Spleen (tissue), 11 donors: ENCODE measurements at regions not wholly inside any gene's neighbourhood (a gene's known extent, or its start where the extent isn't known, plus 50 kb on each side); places are given as distances from the start of the nearest gene placed in this dataset.

Experiments used
- DNase-seq: peaks from one replicate; pipeline ENCODE4 v3.0.0-alpha.2; 2020
- H3K27ac ChIP-seq, 8 donors: fragments of 200-600 bp; sonication (generic) in 7 of 8; 1 replicate in 4 of 8; 2 replicates in 4 of 8; pipeline versions ENCODE4 v1.5.0 to v1.8.0; 2016 to 2021; ENCODE audit warnings: inconsistent platforms in 4 of 8, mild to moderate bottlenecking in 4 of 8, moderate library complexity in 1 of 8
- H3K27me3 ChIP-seq, 7 donors: fragments of 200-600 bp; sonication (generic) in 6 of 7; replicated peaks in 1 of 7; 1 replicate in 4 of 7; 2 replicates in 3 of 7; pipeline versions ENCODE4 v1.5.0 to v1.8.0; 2016 to 2021; ENCODE audit warnings: inconsistent platforms in 3 of 7, mild to moderate bottlenecking in 1 of 7
- H3K36me3 ChIP-seq, 6 donors: fragments of 200-600 bp; sonication (generic) in 5 of 6; 1 replicate in 4 of 6; 2 replicates in 2 of 6; pipeline versions ENCODE4 v1.5.0 to v1.8.0; 2016 to 2021; ENCODE audit warnings: inconsistent platforms in 2 of 6
- H3K4me1 ChIP-seq, 6 donors: fragments of 200-600 bp; sonication (generic) in 5 of 6; 1 replicate in 3 of 6; 2 replicates in 3 of 6; pipeline versions ENCODE4 v1.5.0 to v1.8.0; 2016 to 2021; ENCODE audit warnings: inconsistent platforms in 3 of 6
- H3K4me3 ChIP-seq, 8 donors: fragments of 200-600 bp; sonication (generic) in 7 of 8; 1 replicate in 4 of 8; 2 replicates in 4 of 8; pipeline versions ENCODE4 v1.5.0 to v1.8.0; 2016 to 2021; ENCODE audit warnings: inconsistent platforms in 4 of 8, mild to moderate bottlenecking in 4 of 8, moderate library complexity in 2 of 8
- H3K9me3 ChIP-seq, 8 donors: fragments of 200-600 bp; sonication (generic) in 7 of 8; 1 replicate in 4 of 8; 2 replicates in 4 of 8; pipeline versions ENCODE4 v1.5.0 to v1.8.0; 2016 to 2021; ENCODE audit warnings: inconsistent platforms in 4 of 8
- POLR2A ChIP-seq, 3 donors: fragments of 450-650 bp; IDR thresholded peaks; one replicate each; pipeline ENCODE4 v1.5.1; 2017; ENCODE audit warnings: antibody characterized with exemption in 3 of 3, mild to moderate bottlenecking in 1 of 3
- POLR2AphosphoS5 ChIP-seq, 3 donors: sonication (generic); formaldehyde crosslinking; IDR thresholded peaks; one replicate each; pipeline ENCODE4 v1.5.1; 2017; ENCODE audit warnings: antibody characterized with exemption in 3 of 3
- WGBS, 5 donors: extraction: QIAGEN DNeasy Blood & Tissue Kit in 3 of 5; methylation state at CpG; one replicate each; pipeline versions ENCODE4 v1.1.5 to v1.1.7; 2013 to 2018; 5-methylcytosine and 5-hydroxymethylcytosine counted together
- intact Hi-C: fragments of 100-400 bp; cut with DNase I; formaldehyde crosslinking; loops from one replicate; pipeline ENCODE4 v1.15.0; 2023; ENCODE audit warnings: low total_unique reads
- TF ChIP-seq, protein P1 (sequence below), 11 experiments: fragments of 200-600 bp in 7 of 11; fragments of 450-650 bp in 4 of 11; sonication (generic) in 4 of 11; IDR thresholded peaks in 8 of 11; conservative IDR thresholded peaks in 3 of 11; 1 replicate in 7 of 11; 2 replicates in 4 of 11; pipeline versions ENCODE4 v1.4.0 to v1.8.0; 2016 to 2021; ENCODE audit warnings: antibody characterized with exemption in 11 of 11, inconsistent platforms in 4 of 11, mild to moderate bottlenecking in 1 of 11
- donor health status: healthy with polysubstance abuse.
- donor health status: DM: no; HTN: no; CAD: no; lungs with moderate emphysema.
- donor health status: DM: no; HTN: no; CAD: no.
- donor health status: Bipolar disorder and iron deficiency.
- donor health status: healthy.
- donor health status: DM: no; HTN: no; CAD: no.
- donor health status: DM: yes; HTN: yes; CAD: no.

DNA sequence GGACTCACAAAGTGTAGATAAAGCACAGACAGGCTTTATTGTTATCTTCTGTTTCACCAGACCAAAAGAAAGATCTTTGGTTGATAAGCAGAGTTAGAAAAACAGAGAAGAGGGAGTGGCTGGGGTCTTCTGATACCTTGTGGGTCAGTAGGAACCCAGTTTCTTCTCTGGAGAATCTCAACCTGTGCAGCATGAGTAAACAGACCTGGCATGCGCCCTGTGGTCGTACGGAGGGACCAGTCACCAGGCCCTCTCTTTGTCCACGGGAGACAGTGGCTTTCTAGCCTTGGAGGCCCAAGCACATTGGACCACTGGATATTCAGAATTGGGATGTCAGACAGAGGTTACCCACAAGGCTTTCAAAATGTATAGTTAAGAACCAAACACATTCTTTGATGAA, 418.9 kb upstream of the FANCL start:
- no peak overlapping the region for H3K27ac ChIP-seq
- 72 to 95% (median 93%) methylated on average over 4 of the region's 4 CpGs for WGBS, 5 donors
- intact Hi-C loops = no loop called here
- H3K4me1 ChIP-seq = no peaks in the 10 kb centered on the region
- H3K9me3 ChIP-seq = no peaks in the 10 kb centered on the region
- no peaks in the 10 kb centered on the region for H3K36me3 ChIP-seq
- TF ChIP-seq POLR2A (IDR thresholded peaks at IDR 0.05) = no peak
- no peak for TF ChIP-seq POLR2AphosphoS5 (IDR thresholded peaks at IDR 0.05)
- TF ChIP-seq, protein P1, sequence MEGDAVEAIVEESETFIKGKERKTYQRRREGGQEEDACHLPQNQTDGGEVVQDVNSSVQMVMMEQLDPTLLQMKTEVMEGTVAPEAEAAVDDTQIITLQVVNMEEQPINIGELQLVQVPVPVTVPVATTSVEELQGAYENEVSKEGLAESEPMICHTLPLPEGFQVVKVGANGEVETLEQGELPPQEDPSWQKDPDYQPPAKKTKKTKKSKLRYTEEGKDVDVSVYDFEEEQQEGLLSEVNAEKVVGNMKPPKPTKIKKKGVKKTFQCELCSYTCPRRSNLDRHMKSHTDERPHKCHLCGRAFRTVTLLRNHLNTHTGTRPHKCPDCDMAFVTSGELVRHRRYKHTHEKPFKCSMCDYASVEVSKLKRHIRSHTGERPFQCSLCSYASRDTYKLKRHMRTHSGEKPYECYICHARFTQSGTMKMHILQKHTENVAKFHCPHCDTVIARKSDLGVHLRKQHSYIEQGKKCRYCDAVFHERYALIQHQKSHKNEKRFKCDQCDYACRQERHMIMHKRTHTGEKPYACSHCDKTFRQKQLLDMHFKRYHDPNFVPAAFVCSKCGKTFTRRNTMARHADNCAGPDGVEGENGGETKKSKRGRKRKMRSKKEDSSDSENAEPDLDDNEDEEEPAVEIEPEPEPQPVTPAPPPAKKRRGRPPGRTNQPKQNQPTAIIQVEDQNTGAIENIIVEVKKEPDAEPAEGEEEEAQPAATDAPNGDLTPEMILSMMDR (IDR thresholded peaks at IDR 0.05 in 8 of 11, conservative IDR thresholded peaks at IDR 0.05 in 3 of 11) = no peak
- no peak overlapping the region for H3K4me3 ChIP-seq
- H3K27me3 ChIP-seq = no peaks in the 10 kb centered on the region
- no peak for DNase-seq

DNA sequence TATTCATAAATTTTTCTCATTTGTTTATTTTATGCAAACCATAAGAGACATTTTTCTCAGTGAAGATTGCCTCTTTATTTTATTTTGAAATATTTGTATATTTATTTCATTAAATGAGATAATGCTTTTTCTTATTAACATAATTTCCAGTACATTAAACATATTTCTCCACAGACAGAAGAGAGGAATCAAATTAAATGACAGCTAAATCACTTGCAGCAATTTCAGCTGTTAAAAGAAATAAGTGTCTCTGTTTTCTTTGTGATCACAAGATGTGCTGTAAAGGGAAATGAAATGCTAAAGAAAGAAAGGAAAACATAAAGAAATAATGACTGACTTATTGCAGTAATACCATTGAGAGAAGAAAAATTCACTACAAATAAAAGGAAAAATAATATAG, 414.0 kb upstream of the FANCL start:
- no peaks in the 10 kb centered on the region for H3K9me3 ChIP-seq
- DNase-seq = no peak
- intact Hi-C loops = no loop called here

DNA sequence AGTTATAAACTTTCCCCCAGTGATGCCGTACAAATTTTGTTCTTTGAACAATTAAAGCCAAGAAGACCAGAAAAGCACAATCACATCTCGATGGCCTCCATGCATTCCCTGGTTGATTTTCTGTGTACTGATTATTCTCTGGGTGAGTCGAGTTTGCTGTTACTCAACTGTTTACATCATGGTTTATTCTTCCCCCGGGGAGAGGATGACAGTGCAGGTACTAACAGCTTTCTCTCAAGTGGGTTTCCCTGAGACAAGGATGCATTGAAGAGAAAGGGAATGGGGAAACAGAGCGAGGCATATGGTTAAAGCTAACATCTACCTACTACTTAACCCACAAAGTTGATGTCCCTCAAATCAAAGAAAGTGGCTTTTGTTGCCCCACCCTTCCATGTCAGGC, 410.8 kb upstream of the FANCL start:
- Histone ChIP-seq H3K4me3 (no peak overlapping the region), H3K4me1 (no peaks in the 10 kb centered on the region), H3K36me3 (no peaks in the 10 kb centered on the region), H3K27me3 (no peaks in the 10 kb centered on the region), H3K9me3 (no peaks in the 10 kb centered on the region), H3K27ac (no peak overlapping the region)
- TF ChIP-seq, protein P1 (IDR thresholded peaks at IDR 0.05 in 8 of 11, conservative IDR thresholded peaks at IDR 0.05 in 3 of 11) = no peak
- TF ChIP-seq POLR2AphosphoS5 (IDR thresholded peaks at IDR 0.05) (no peak), POLR2A (IDR thresholded peaks at IDR 0.05) (no peak)
- no peak for DNase-seq
- 73 to 87% (median 77%) methylated on average over 5 of the region's 5 CpGs for WGBS, 5 donors
- intact Hi-C loops = no loop called here

More for the DNA sequence above, 414.0 kb upstream of the FANCL start:
- H3K27me3 ChIP-seq = no peaks in the 10 kb centered on the region
- H3K27ac ChIP-seq = no peak overlapping the region
- no peaks in the 10 kb centered on the region for H3K36me3 ChIP-seq
- no peaks in the 10 kb centered on the region for H3K4me1 ChIP-seq
- no peak overlapping the region for H3K4me3 ChIP-seq
- TF ChIP-seq, protein P1 (IDR thresholded peaks at IDR 0.05 in 8 of 11, conservative IDR thresholded peaks at IDR 0.05 in 3 of 11) = no peak

DNA sequence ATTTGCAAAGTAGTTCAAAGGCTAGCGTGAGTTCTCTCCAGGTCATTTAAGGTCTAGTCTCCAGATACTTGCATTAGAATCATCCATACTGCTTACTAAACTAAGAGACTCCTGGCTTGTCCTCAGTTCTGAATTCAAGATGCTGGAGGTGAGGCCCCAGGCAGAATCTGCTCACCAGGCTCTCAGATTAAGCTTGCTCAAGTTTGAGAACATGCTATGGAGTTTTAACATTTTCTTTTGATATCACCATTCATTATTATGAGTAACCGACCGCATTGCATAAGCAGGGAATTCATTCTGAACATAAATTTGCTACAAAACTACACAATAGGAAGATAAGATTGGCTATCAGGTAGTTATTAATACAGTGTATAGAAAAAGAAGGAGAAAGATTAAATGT, 409.7 kb upstream of the FANCL start:
- Histone ChIP-seq H3K9me3 (no peaks in the 10 kb centered on the region), H3K4me3 (no peak overlapping the region), H3K36me3 (no peaks in the 10 kb centered on the region), H3K27ac (no peak overlapping the region), H3K4me1 (no peaks in the 10 kb centered on the region), H3K27me3 (no peaks in the 10 kb centered on the region)
- no peak for DNase-seq
- intact Hi-C loops = no loop called here
- TF ChIP-seq, protein P1 (IDR thresholded peaks at IDR 0.05 in 8 of 11, conservative IDR thresholded peaks at IDR 0.05 in 3 of 11) = no peak
- TF ChIP-seq POLR2A (IDR thresholded peaks at IDR 0.05) (no peak), POLR2AphosphoS5 (IDR thresholded peaks at IDR 0.05) (no peak)
- WGBS, 5 donors = 87 to 97% (median 92%) methylated on average over 3 of the region's 3 CpGs
